Retinal pigment epithelial cell (primary cell): ENCODE measurements at regions not wholly inside any gene's neighbourhood (a gene's known extent, or its start where the extent isn't known, plus 50 kb on each side); places are given as distances from the start of the nearest gene placed in this dataset.

ENCODE experiments used
- DNase-seq: peaks from one replicate; pipeline ENCODE4 v3.0.0-alpha.2; 2010; ENCODE audit warnings: low read depth
- H3K4me3 ChIP-seq: 2 replicates; pipeline ENCODE4 v1.5.1; 2011; ENCODE audit warnings: mild to moderate bottlenecking, low read length, control low read depth, moderate library complexity
- TF ChIP-seq, protein P1 (sequence below): conservative IDR thresholded peaks from 2 replicates; pipeline ENCODE4 v1.5.1; 2011; ENCODE audit warnings: low read depth, low read length, control low read depth, inconsistent platforms

DNA sequence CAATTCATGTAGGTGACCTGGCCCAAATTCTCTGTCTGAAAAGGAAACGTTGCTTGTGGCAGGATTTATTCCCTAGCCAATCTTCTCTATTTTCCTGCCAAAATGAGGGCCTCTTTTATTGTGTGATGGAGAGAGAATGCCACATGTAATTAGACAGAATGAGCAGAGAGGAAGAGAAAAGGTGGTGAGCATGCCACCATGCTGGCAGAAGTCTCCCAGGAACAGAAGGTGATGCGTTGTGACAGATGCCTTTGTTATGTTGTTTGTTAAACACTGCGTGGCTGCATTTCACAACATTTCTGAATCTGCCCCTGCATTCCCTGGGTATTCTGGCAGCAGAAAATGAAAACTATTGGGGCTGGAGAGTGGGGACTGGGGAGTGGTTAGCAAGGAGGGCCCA is 577.6 kb downstream of the TLR4 start:
- TF ChIP-seq, protein P1, sequence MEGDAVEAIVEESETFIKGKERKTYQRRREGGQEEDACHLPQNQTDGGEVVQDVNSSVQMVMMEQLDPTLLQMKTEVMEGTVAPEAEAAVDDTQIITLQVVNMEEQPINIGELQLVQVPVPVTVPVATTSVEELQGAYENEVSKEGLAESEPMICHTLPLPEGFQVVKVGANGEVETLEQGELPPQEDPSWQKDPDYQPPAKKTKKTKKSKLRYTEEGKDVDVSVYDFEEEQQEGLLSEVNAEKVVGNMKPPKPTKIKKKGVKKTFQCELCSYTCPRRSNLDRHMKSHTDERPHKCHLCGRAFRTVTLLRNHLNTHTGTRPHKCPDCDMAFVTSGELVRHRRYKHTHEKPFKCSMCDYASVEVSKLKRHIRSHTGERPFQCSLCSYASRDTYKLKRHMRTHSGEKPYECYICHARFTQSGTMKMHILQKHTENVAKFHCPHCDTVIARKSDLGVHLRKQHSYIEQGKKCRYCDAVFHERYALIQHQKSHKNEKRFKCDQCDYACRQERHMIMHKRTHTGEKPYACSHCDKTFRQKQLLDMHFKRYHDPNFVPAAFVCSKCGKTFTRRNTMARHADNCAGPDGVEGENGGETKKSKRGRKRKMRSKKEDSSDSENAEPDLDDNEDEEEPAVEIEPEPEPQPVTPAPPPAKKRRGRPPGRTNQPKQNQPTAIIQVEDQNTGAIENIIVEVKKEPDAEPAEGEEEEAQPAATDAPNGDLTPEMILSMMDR, result no peak
- H3K4me3 ChIP-seq, result no peak overlapping the region
- DNase-seq, result no peak

DNA sequence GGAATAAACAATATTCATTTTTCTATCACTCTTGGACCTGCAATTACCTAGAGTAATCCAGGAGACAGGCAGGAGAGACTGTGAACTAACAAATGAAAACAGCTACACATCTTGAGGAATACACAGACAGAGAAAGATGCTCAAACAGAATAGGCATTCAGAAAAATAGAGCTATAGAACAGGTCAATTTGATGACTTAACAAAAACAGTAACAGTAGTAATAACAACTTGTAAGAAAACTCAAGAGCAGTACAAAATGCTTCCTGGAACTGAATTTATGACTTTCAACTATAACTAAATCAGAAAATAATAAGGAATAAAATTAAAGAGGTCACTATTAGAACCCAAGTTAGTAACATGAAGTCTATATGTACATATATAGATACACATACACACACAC is 579.3 kb downstream of the TLR4 start:
- TF ChIP-seq, protein P1, result no peak
- no peak overlapping the region for H3K4me3 ChIP-seq
- no peak for DNase-seq

DNA sequence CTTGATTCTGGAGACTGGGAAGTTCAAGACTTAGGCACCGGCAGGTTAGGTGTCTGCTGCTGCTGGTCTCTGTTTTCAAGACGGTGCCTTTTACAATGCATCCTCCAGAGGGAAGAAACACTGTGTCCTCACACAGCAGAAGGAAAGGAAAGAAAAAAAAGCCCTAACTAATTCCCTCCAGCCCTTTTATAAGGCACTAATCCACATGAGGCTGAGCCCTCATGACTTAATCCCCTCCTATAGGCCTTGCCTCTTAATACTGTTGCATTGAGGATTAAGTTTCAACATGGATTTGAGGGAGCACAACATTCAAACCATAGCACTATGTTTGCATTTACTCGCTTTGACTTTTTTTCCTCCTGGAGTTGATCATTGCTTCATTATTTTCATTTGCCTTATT is 585.9 kb downstream of the TLR4 start:
- no peak overlapping the region for H3K4me3 ChIP-seq
- peak; percentile 48 for DNase-seq
- TF ChIP-seq, protein P1, result no peak

DNA sequence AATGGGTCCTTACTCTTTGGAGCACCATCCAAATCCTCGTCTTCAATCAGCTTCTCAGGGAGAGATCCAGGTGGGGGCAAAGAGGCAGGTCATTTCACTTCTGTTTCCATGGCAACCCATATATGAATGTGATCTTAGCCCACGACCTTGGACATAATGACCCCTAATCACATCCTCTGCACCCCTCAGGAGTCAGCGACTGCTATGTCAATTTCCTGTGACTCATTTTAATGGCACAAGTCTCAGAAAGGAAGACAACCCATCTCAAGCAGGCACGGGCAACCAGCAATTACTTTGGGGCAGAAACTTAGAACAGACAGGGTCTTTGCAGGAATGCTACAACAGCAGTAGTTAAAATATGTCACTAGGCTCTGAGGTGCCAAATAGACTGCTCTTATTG is 591.2 kb downstream of the TLR4 start:
- TF ChIP-seq, protein P1, result no peak
- H3K4me3 ChIP-seq, result no peak overlapping the region
- no peak for DNase-seq

DNA sequence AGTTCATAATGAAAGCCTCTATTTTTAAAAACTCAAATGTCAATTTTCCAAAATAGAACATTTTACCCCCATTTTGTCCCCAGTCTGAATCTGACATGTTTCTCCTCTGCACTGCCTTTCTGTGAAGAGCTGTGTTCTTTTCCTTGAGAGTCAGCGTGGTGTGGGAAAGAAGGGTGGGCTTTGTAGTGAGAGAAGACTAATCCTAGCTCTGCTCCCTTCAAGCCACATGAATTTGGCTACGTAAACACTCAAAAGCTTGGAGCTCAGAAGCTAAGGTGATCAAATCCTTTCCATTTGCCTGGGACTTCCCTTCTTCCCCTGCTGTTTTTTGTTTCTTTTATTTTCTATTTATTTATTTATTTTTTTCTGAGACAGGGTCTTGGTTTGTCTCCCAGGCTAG is 598.5 kb downstream of the TLR4 start:
- DNase-seq, result no peak
- TF ChIP-seq, protein P1, result no peak
- no peak overlapping the region for H3K4me3 ChIP-seq

DNA sequence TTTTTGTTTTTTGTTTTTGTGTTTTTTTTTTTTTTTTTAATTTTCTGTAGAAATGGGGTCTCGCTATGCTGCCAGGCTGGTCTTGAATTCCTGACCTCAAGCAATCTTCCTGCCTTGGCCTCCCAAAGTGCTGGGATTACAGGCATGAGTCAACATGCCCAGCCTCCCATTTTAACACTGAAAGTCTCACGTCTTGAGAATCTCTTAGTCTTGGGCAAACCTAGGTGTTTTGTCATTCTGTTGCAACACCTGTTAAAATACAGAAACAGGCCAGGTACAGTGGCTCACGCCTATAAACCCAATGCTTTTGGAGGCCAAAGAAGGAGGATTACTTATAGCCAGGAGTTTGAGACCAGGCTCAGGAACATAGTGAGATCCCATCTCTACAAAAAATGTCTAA is 599.0 kb downstream of the TLR4 start:
- DNase-seq, result no peak
- TF ChIP-seq, protein P1, result no peak
- no peak overlapping the region for H3K4me3 ChIP-seq

DNA sequence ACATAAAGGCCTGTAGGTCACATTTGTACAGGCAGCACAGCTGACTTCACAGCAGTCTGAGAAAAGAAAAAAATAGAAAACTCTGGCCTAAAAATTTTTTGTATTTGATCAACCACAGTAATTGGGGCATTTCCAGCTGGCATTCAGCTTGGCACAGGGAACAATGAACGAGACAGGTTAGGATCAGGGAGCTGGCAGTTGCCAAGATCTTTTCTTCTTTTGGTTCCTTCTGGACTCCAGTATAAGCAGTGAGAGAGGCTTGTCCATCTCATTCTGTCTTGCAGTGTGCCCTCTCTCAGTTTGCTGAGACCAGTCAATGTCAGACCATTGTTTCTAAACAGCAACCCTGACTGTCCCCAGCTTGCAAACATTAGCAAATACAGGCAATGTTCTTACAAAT is 601.1 kb downstream of the TLR4 start:
- no peak overlapping the region for H3K4me3 ChIP-seq
- TF ChIP-seq, protein P1, result no peak
- no peak for DNase-seq
